ENCODE measurements at regions not wholly inside any gene's neighbourhood (a gene's known extent, or its start where the extent isn't known, plus 50 kb on each side); places are given as distances from the start of the nearest gene placed in this dataset.

DNA sequence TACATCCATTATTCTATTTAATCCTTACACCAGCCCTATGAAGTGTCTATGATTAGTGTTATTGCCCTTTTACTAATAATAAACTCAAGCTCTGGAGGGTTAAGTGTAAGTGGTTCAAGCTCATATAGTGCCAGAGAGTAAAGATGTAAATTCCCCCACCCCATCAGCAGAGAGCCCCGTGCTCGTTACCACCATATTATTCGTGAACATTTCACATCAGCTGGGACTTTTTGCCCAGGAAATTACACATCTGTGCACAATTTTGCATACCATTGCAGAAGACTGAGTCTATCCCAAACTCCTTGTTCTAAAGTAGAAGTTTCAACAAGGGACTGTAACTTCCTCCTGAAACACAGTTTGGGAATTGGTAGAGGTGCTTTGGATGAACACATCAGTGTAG lies 220.1 kb downstream of the BCAS1 start:
- TF ChIP-seq, protein P1, sequence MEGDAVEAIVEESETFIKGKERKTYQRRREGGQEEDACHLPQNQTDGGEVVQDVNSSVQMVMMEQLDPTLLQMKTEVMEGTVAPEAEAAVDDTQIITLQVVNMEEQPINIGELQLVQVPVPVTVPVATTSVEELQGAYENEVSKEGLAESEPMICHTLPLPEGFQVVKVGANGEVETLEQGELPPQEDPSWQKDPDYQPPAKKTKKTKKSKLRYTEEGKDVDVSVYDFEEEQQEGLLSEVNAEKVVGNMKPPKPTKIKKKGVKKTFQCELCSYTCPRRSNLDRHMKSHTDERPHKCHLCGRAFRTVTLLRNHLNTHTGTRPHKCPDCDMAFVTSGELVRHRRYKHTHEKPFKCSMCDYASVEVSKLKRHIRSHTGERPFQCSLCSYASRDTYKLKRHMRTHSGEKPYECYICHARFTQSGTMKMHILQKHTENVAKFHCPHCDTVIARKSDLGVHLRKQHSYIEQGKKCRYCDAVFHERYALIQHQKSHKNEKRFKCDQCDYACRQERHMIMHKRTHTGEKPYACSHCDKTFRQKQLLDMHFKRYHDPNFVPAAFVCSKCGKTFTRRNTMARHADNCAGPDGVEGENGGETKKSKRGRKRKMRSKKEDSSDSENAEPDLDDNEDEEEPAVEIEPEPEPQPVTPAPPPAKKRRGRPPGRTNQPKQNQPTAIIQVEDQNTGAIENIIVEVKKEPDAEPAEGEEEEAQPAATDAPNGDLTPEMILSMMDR (IDR thresholded peaks at IDR 0.05): no peak
- H3K4me1 ChIP-seq: peaks cover 35% of the 10 kb centered on the region
- H3K9me3 ChIP-seq (ENCODE audit: control insufficient read depth, low read length): no peaks in the 10 kb centered on the region
- no peaks in the 10 kb centered on the region for H3K79me2 ChIP-seq
- no peak overlapping the region for H3K27ac ChIP-seq
- H3K4me3 ChIP-seq (ENCODE audit: low read depth, low read length): no peak overlapping the region
- no peaks in the 10 kb centered on the region for H3K27me3 ChIP-seq (ENCODE audit: control insufficient read depth, insufficient read depth, low read length)
- no peak overlapping the region for H3K4me2 ChIP-seq (ENCODE audit: low read length)
- no peak overlapping the region for H3K9ac ChIP-seq
- H2AFZ ChIP-seq: no peak overlapping the region
- H3K36me3 ChIP-seq (ENCODE audit: control insufficient read depth, insufficient read depth, low read length): no peaks in the 10 kb centered on the region

GRCh38 chr20:53849471-53850059 lies 220.8 kb downstream of the BCAS1 start:
- Histone ChIP-seq H3K9me3 (ENCODE audit: control insufficient read depth, low read length) (no peaks in the 10 kb centered on the region), H3K79me2 (no peaks in the 10 kb centered on the region), H3K9ac (no peak overlapping the region), H2AFZ (no peak overlapping the region), H3K36me3 (ENCODE audit: control insufficient read depth, insufficient read depth, low read length) (no peaks in the 10 kb centered on the region), H3K4me1 (peaks cover 35% of the 10 kb centered on the region), H3K27me3 (ENCODE audit: control insufficient read depth, insufficient read depth, low read length) (no peaks in the 10 kb centered on the region), H3K4me3 (ENCODE audit: low read depth, low read length) (no peak overlapping the region), H3K4me2 (ENCODE audit: low read length) (no peak overlapping the region), H3K27ac (no peak overlapping the region)
- TF ChIP-seq, protein P1 (IDR thresholded peaks at IDR 0.05): no peak

DNA sequence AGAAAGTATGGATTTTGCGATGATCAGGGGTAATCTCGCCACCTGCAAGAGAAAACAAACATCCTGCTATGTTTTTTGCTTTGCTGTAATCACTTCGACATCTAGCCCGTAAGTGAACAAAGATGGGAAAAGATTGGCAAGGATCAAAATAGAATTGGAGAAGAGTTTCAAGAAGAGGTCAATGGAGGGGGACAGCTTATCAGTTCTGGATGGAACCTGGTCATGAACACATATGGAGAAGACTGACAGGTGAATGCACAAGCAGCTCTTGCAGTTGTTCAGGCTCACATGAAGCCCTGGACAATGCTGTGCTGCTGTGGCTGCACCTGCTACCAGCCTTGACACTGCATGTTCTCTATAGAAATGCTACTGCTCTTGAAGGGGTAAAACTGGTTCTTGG lies 222.1 kb downstream of the BCAS1 start:
- peak overlapping the region; percentile 71 for H3K27ac ChIP-seq
- no peak overlapping the region for H3K9ac ChIP-seq
- H3K9me3 ChIP-seq (ENCODE audit: control insufficient read depth, low read length): no peaks in the 10 kb centered on the region
- peak overlapping the region; percentile 77 for H2AFZ ChIP-seq
- no peaks in the 10 kb centered on the region for H3K27me3 ChIP-seq (ENCODE audit: control insufficient read depth, insufficient read depth, low read length)
- TF ChIP-seq, protein P1 (IDR thresholded peaks at IDR 0.05): no peak
- peaks cover 35% of the 10 kb centered on the region for H3K4me1 ChIP-seq
- H3K4me2 ChIP-seq (ENCODE audit: low read length): peak overlapping the region; percentile 28
- no peaks in the 10 kb centered on the region for H3K79me2 ChIP-seq
- no peak overlapping the region for H3K4me3 ChIP-seq (ENCODE audit: low read depth, low read length)
- H3K36me3 ChIP-seq (ENCODE audit: control insufficient read depth, insufficient read depth, low read length): no peaks in the 10 kb centered on the region

DNA sequence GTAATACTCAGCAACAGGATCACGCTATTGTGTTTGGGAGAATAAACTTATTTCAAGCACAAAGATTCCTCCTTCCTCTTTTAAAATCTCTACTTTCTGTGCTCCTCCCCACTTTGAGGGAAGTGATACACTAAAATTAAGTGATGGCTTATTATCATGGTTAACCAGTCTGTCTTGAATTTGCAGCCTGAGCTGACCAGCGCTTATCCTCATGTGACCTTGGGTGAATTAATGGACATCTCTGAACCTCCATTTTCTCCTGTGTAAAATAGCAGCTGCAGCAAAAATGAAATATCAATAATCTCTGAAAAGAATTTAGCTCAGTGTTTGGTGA lies 222.6 kb downstream of the BCAS1 start:
- no peaks in the 10 kb centered on the region for H3K36me3 ChIP-seq (ENCODE audit: control insufficient read depth, insufficient read depth, low read length)
- peaks cover 31% of the 10 kb centered on the region for H3K4me1 ChIP-seq
- H3K9ac ChIP-seq: no peak overlapping the region
- H2AFZ ChIP-seq: peak overlapping the region; percentile 77
- H3K4me2 ChIP-seq (ENCODE audit: low read length): peak overlapping the region; percentile 28
- H3K27ac ChIP-seq: peak overlapping the region; percentile 71
- TF ChIP-seq, protein P1 (IDR thresholded peaks at IDR 0.05): no peak
- H3K79me2 ChIP-seq: no peaks in the 10 kb centered on the region
- H3K27me3 ChIP-seq (ENCODE audit: control insufficient read depth, insufficient read depth, low read length): no peaks in the 10 kb centered on the region
- H3K9me3 ChIP-seq (ENCODE audit: control insufficient read depth, low read length): no peaks in the 10 kb centered on the region
- H3K4me3 ChIP-seq (ENCODE audit: low read depth, low read length): no peak overlapping the region

GRCh38 chr20:53847139-53847836 lies 223.1 kb downstream of the BCAS1 start:
- peaks cover 33% of the 10 kb centered on the region for H3K4me1 ChIP-seq
- TF ChIP-seq, protein P1 (IDR thresholded peaks at IDR 0.05): no peak
- no peaks in the 10 kb centered on the region for H3K9me3 ChIP-seq (ENCODE audit: control insufficient read depth, low read length)
- H3K79me2 ChIP-seq: no peaks in the 10 kb centered on the region
- H2AFZ ChIP-seq: peak overlapping the region; percentile 77
- no peaks in the 10 kb centered on the region for H3K36me3 ChIP-seq (ENCODE audit: control insufficient read depth, insufficient read depth, low read length)
- no peak overlapping the region for H3K9ac ChIP-seq
- H3K27ac ChIP-seq: peak overlapping the region; percentile 71
- no peaks in the 10 kb centered on the region for H3K27me3 ChIP-seq (ENCODE audit: control insufficient read depth, insufficient read depth, low read length)
- no peak overlapping the region for H3K4me3 ChIP-seq (ENCODE audit: low read depth, low read length)
- peak overlapping the region; percentile 42 for H3K4me2 ChIP-seq (ENCODE audit: low read length)

Measured in parathyroid adenoma (tissue), 2 donors.